K562 (cell line): ENCODE measurements at regions not wholly inside any gene's neighbourhood (a gene's known extent, or its start where the extent isn't known, plus 50 kb on each side); places are given as distances from the start of the nearest gene placed in this dataset.

Experiments used
- ARHGAP35 ChIP-seq: fragments of 450-650 bp; IDR thresholded peaks from 2 replicates; pipeline ENCODE4 v1.6.1; 2018; ENCODE audit not compliant: partially characterized antibody
- CBX5 ChIP-seq: IDR thresholded peaks from 2 replicates; pipeline ENCODE4 v1.6.1; 2014; ENCODE audit warnings: low read depth, borderline replicate concordance
- DPF2 ChIP-seq: fragments of 450-650 bp; IDR thresholded peaks from 2 replicates; pipeline ENCODE4 v1.6.1; 2016
- EZH2 ChIP-seq: IDR thresholded peaks from 2 replicates; pipeline ENCODE4 v1.6.1; 2012; ENCODE audit warnings: low read depth, mild to moderate bottlenecking, inconsistent platforms, low read length, borderline replicate concordance
- MTA2 ChIP-seq: fragments of 450-650 bp; IDR thresholded peaks from 2 replicates; pipeline ENCODE4 v1.6.1; 2016; ENCODE audit warnings: low read depth
- POLR2AphosphoS5 ChIP-seq: IDR thresholded peaks from 2 replicates; pipeline ENCODE4 v1.6.1; 2011; ENCODE audit warnings: mild to moderate bottlenecking, low read depth, low read length, moderate library complexity; ENCODE audit not compliant: control insufficient read depth, insufficient read depth
- PPARD ChIP-seq: fragments of 250-450 bp; sonication (Bioruptor Pico); IDR thresholded peaks from 2 replicates; pipeline ENCODE4 v1.8.0; 2022; ENCODE audit warnings: inconsistent platforms, mild to moderate bottlenecking, moderate library complexity
- TAF1 ChIP-seq: IDR thresholded peaks from 2 replicates; pipeline ENCODE4 v1.6.1; 2011; ENCODE audit warnings: mild to moderate bottlenecking, low read length, moderate library complexity; ENCODE audit not compliant: insufficient read depth, control insufficient read depth, severe bottlenecking; ENCODE audit errors: extremely low read depth
- ZKSCAN8 ChIP-seq: fragments of 200-800 bp; sonication (Bioruptor generic); IDR thresholded peaks from 2 replicates; pipeline ENCODE4 v1.6.1; 2016; ENCODE audit warnings: missing genetic modification characterization, missing compliant biosample characterization
- ZNF324 ChIP-seq: fragments of 250-450 bp; sonication (Bioruptor Pico); IDR thresholded peaks from 2 replicates; pipeline ENCODE4 v1.4.0; 2020; ENCODE audit warnings: mild to moderate bottlenecking
- TF ChIP-seq, protein P1 (sequence below): IDR thresholded peaks from 2 replicates; pipeline ENCODE4 v1.6.1; 2011; ENCODE audit warnings: borderline replicate concordance, low read depth, mild to moderate bottlenecking, moderate library complexity, low read length; ENCODE audit not compliant: insufficient read depth, poor library complexity, severe bottlenecking
- TF ChIP-seq, protein P2 (sequence below): fragments of 250-450 bp; sonication (Bioruptor Pico); IDR thresholded peaks from 2 replicates; pipeline ENCODE4 v1.8.0; 2022; ENCODE audit warnings: inconsistent platforms, mild to moderate bottlenecking, moderate library complexity, borderline replicate concordance
- TF ChIP-seq, protein P3 (sequence below): fragments of 450-650 bp; conservative IDR thresholded peaks from 2 replicates; pipeline ENCODE4 v1.6.1; 2016; ENCODE audit warnings: missing genetic modification characterization, low read depth, mild to moderate bottlenecking, missing compliant biosample characterization, moderate library complexity
- TF ChIP-seq, protein P4 (sequence below), 2 experiments: fragments of 450-650 bp in 1 of 2; sonication (generic) in 1 of 2; formaldehyde crosslinking in 1 of 2; IDR thresholded peaks in 1 of 2; conservative IDR thresholded peaks in 1 of 2; 2 replicates each; pipeline versions ENCODE4 v1.6.1 to v1.8.1; 2016 to 2023; ENCODE audit warnings: mild to moderate bottlenecking in 2 of 2, moderate library complexity in 2 of 2, inconsistent platforms in 1 of 2, missing genetic modification reagents in 1 of 2
- TF ChIP-seq, protein P5 (sequence below): fragments of 250-450 bp; sonication (Bioruptor Pico); IDR thresholded peaks from 2 replicates; pipeline ENCODE4 v1.8.0; 2022; ENCODE audit warnings: inconsistent platforms
- TF ChIP-seq, protein P6 (sequence below): fragments of 450-650 bp; formaldehyde crosslinking; IDR thresholded peaks from 2 replicates; pipeline ENCODE4 v1.4.0; 2022; ENCODE audit warnings: missing genetic modification characterization
- TF ChIP-seq, protein P7 (sequence below): sonication (generic); formaldehyde crosslinking; IDR thresholded peaks from 2 replicates; pipeline ENCODE4 v1.8.1; 2023; ENCODE audit warnings: mild to moderate bottlenecking, missing genetic modification reagents

DNA sequence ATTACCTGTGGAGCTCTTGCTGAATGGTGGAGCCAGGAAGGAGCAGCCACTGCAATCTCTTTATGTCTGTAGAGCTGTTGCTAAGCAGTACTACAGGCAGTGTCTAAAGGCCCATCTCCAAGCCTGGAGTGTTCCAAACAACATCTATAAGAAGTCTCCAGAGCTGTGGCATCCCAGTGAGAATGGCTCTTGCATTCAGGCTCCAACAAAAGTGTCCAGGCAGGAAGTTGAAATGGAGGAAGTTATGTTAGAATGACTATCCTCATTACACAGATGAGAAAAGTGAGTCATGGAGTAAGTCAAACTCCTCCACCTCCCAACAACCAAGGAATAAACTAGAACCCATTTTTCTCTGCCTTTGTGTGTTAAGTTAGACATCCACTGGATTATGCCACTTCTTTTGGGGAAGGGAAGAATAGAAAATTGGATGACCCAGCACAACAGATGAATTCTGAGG is 288.5 kb upstream of the STXBP5 start (continued):
- TF ChIP-seq, protein P1, sequence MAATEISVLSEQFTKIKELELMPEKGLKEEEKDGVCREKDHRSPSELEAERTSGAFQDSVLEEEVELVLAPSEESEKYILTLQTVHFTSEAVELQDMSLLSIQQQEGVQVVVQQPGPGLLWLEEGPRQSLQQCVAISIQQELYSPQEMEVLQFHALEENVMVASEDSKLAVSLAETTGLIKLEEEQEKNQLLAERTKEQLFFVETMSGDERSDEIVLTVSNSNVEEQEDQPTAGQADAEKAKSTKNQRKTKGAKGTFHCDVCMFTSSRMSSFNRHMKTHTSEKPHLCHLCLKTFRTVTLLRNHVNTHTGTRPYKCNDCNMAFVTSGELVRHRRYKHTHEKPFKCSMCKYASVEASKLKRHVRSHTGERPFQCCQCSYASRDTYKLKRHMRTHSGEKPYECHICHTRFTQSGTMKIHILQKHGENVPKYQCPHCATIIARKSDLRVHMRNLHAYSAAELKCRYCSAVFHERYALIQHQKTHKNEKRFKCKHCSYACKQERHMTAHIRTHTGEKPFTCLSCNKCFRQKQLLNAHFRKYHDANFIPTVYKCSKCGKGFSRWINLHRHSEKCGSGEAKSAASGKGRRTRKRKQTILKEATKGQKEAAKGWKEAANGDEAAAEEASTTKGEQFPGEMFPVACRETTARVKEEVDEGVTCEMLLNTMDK, result no peak
- TF ChIP-seq PPARD (CRISPR knock-in tag) (no peak), CBX5 (no peak), ARHGAP35 (no peak), TAF1 (no peak), ZKSCAN8 (CRISPR knock-in tag) (peak; percentile 82), EZH2 (no peak), ZNF324 (CRISPR knock-in tag) (peak; percentile 58), DPF2 (peak; percentile 51), POLR2AphosphoS5 (no peak), MTA2 (no peak)
- TF ChIP-seq, protein P2, sequence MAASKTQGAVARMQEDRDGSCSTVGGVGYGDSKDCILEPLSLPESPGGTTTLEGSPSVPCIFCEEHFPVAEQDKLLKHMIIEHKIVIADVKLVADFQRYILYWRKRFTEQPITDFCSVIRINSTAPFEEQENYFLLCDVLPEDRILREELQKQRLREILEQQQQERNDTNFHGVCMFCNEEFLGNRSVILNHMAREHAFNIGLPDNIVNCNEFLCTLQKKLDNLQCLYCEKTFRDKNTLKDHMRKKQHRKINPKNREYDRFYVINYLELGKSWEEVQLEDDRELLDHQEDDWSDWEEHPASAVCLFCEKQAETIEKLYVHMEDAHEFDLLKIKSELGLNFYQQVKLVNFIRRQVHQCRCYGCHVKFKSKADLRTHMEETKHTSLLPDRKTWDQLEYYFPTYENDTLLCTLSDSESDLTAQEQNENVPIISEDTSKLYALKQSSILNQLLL (CRISPR knock-in tag), result no peak
- TF ChIP-seq, protein P3, sequence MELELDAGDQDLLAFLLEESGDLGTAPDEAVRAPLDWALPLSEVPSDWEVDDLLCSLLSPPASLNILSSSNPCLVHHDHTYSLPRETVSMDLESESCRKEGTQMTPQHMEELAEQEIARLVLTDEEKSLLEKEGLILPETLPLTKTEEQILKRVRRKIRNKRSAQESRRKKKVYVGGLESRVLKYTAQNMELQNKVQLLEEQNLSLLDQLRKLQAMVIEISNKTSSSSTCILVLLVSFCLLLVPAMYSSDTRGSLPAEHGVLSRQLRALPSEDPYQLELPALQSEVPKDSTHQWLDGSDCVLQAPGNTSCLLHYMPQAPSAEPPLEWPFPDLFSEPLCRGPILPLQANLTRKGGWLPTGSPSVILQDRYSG (tag), result peak; percentile 92
- TF ChIP-seq, protein P4, sequence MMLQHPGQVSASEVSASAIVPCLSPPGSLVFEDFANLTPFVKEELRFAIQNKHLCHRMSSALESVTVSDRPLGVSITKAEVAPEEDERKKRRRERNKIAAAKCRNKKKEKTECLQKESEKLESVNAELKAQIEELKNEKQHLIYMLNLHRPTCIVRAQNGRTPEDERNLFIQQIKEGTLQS (IDR thresholded peaks at IDR 0.05), result peak; percentile 77
- TF ChIP-seq, protein P4 (CRISPR knock-in tag; conservative IDR thresholded peaks at IDR 0.05), result no peak
- TF ChIP-seq, protein P5, sequence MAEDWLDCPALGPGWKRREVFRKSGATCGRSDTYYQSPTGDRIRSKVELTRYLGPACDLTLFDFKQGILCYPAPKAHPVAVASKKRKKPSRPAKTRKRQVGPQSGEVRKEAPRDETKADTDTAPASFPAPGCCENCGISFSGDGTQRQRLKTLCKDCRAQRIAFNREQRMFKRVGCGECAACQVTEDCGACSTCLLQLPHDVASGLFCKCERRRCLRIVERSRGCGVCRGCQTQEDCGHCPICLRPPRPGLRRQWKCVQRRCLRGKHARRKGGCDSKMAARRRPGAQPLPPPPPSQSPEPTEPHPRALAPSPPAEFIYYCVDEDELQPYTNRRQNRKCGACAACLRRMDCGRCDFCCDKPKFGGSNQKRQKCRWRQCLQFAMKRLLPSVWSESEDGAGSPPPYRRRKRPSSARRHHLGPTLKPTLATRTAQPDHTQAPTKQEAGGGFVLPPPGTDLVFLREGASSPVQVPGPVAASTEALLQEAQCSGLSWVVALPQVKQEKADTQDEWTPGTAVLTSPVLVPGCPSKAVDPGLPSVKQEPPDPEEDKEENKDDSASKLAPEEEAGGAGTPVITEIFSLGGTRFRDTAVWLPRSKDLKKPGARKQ, result no peak
- TF ChIP-seq, protein P6, sequence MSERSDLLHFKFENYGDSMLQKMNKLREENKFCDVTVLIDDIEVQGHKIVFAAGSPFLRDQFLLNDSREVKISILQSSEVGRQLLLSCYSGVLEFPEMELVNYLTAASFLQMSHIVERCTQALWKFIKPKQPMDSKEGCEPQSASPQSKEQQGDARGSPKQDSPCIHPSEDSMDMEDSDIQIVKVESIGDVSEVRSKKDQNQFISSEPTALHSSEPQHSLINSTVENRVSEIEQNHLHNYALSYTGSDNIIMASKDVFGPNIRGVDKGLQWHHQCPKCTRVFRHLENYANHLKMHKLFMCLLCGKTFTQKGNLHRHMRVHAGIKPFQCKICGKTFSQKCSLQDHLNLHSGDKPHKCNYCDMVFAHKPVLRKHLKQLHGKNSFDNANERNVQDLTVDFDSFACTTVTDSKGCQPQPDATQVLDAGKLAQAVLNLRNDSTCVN (CRISPR knock-in tag), result no peak
- TF ChIP-seq, protein P7, sequence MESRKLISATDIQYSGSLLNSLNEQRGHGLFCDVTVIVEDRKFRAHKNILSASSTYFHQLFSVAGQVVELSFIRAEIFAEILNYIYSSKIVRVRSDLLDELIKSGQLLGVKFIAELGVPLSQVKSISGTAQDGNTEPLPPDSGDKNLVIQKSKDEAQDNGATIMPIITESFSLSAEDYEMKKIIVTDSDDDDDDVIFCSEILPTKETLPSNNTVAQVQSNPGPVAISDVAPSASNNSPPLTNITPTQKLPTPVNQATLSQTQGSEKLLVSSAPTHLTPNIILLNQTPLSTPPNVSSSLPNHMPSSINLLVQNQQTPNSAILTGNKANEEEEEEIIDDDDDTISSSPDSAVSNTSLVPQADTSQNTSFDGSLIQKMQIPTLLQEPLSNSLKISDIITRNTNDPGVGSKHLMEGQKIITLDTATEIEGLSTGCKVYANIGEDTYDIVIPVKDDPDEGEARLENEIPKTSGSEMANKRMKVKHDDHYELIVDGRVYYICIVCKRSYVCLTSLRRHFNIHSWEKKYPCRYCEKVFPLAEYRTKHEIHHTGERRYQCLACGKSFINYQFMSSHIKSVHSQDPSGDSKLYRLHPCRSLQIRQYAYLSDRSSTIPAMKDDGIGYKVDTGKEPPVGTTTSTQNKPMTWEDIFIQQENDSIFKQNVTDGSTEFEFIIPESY, result no peak
